GM13977 (cell line): ENCODE measurements at regions not wholly inside any gene's neighbourhood (a gene's known extent, or its start where the extent isn't known, plus 50 kb on each side); places are given as distances from the start of the nearest gene placed in this dataset.
"Not testable (repeated sequence)": the region's sequence is repeated elsewhere in the genome, so short reads cannot be mapped to it uniquely, and the experiment has no call there.

Experiments used
- DNase-seq: peaks from one replicate; pipeline ENCODE4 v3.0.0; 2012; ENCODE audit warnings: low spot score
- in situ Hi-C: fragments of 300-500 bp; cut with MboI; formaldehyde crosslinking; loops from one replicate; pipeline ENCODE4 v1.12.0; 2022; ENCODE audit warnings: low sequenced_read_pairs, low pct_unique_long_range_greater_than_20kb, mixed read lengths, inconsistent platforms; ENCODE audit not compliant: unreplicated experiment
- TF ChIP-seq, protein P1 (sequence below): IDR thresholded peaks from 2 replicates; pipeline ENCODE4 v1.5.1; 2012; ENCODE audit warnings: mild to moderate bottlenecking, control low read depth; ENCODE audit not compliant: insufficient read depth; ENCODE audit errors: extremely low read depth, missing control alignments

DNA sequence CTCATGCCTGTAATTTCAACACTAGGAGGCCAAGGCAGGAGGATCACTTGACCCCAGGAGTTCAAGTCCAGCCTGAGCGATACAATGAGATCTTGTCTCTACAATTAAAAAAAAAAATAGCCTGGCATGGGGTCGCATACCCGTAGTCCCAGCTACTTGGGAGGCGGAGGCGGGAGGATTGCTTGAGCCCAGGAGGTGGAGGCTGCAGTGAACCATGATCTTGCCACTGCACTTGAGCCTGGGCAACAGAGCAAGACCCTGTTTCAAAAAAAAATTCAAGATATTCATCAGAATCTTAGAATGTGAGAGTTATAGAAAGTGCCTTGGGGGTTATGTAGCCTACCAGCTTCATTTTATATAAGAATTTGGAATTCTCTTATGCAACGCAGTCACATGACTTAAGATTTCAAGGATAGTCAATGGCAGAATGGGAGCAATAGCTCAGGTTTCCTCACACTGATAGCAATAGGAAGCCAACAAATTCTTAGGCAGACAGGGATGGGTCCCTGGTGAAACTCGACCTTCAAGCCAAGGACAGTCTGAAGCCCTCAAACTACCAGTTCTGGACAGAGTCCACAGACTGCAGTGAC is 462.5 kb downstream of the SETD4 start:
- no peak for DNase-seq
- in situ Hi-C loops = no loop called here
- TF ChIP-seq, protein P1, sequence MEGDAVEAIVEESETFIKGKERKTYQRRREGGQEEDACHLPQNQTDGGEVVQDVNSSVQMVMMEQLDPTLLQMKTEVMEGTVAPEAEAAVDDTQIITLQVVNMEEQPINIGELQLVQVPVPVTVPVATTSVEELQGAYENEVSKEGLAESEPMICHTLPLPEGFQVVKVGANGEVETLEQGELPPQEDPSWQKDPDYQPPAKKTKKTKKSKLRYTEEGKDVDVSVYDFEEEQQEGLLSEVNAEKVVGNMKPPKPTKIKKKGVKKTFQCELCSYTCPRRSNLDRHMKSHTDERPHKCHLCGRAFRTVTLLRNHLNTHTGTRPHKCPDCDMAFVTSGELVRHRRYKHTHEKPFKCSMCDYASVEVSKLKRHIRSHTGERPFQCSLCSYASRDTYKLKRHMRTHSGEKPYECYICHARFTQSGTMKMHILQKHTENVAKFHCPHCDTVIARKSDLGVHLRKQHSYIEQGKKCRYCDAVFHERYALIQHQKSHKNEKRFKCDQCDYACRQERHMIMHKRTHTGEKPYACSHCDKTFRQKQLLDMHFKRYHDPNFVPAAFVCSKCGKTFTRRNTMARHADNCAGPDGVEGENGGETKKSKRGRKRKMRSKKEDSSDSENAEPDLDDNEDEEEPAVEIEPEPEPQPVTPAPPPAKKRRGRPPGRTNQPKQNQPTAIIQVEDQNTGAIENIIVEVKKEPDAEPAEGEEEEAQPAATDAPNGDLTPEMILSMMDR = no peak

DNA sequence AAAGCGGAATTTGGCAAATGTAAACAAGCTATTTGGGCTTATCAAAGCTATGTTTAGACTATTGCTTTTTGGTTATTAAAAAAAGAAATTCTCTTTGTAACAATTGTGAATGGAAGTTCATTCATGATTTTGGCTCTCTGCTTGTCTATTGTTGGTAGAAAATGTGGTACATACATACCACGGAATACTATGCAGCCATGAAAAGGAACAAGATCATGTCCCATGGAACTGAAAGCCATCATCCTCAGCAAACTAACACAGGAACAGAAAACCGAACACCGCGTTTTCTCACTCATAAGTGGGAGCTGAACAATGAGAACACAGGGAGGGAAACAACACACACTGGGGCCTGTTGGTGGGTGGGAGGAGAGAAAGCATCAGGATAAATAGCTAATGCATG is 465.4 kb downstream of the SETD4 start:
- no peak for DNase-seq
- in situ Hi-C loops = no loop called here
- TF ChIP-seq, protein P1 = no peak

DNA sequence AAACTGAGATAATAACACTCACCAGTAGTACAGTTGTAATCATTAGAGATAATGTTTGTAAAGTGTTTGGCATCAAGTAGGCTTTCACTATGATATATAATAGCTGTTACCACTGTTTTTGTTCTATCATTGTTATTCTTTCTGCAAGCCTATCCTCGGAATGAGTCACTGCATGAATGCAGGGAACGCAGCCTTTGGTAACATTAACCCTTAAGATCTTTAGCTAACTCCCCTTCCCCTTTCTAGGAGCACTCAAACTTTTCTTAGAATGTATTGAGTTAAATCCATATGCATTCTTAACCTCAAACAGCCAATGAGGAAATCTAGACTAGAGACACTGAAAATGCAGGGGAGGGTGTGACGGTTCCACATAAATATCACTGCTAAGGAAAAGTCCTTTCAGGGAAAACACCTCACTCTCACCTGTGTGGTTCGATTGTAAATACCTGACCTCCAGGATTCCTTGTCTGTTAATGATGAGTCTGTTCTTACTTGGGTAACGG is 467.3 kb downstream of the SETD4 start:
- TF ChIP-seq, protein P1 = no peak
- no peak for DNase-seq
- in situ Hi-C loops = no loop called here

DNA sequence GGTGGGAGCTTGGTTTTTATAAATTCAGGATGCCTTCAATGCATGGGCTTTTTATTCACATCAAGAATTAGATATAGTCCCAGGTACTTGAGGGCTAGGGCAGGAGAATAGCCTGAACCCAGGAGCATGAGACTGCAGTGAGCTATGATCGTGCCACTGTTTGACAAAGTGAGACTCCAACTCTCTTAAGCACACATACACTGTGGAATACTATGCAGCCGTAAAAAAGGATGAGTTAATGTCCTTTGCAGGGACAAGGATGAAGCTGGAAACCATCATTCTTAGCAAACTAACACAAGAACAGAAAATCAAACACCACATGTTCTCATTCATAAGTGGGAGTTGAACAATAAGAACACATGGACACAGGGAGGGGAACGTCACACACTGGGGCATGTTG is 470.0 kb downstream of the SETD4 start:
- in situ Hi-C loops, DNase-seq: not testable (repeated sequence)

DNA sequence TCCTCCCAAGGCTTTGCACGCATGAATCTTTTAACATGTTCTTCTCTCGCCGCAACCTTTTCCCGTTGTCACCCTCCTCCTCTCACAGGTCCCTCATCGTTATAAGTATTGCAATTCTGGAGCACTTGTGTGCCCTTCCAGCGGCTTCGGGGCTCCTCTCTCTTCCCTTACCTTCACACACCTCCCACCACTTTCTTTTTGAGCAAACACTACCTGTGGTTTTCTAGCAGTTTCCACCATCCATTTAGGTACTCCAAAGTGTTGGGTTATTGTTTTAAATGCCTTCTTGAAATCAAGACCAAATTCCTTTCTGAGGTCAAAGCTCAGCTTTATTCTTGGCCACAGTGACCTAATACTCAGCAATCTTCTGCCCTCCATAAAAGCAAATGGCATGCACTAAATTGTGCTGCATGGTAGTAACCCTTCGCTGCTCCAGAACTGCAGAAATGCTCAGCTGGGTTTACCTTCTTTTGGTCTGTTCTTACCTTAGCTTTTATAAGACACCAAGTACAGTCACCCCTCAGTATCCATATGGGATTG is 472.4 kb downstream of the SETD4 start:
- in situ Hi-C loops = no loop called here
- no peak for DNase-seq
- TF ChIP-seq, protein P1 = no peak

DNA sequence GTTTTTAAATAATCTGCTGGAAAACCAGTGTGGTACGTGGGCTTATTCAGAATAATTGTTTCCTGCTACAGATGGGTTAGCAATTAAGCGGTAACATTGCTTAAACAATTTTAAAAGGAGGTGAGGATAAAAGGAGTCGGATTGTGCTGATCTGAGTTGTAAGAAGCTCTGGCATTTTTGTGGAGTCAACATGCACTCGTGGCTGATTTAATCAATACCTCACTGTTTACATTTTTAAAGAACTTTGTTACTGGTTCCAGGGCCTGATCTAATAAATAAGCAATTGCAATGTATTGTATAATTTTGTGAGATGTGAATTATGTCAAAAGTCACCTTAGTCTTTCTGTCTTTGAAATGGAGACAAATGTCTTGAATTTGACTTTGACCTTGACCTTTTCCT is 474.0 kb downstream of the SETD4 start:
- TF ChIP-seq, protein P1 = no peak
- in situ Hi-C loops = no loop called here
- no peak for DNase-seq

DNA sequence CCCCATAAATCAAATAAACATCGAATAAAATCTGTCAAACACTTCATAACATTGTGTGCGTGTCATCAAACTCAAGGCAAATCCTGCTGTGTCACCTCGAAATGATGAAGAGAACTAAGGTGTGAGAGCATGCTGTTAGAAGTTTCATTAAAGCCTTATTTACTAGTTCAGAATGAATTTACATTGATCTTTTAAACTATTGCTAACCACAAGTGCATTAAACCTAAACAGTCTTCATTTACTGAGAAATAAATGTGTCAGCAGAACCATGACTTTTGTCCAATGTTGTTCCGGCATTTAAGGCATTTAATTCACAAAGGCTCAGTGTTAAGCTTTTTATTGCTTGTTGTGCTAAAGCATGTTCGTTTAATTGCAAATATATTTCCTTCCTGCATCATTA is 474.4 kb downstream of the SETD4 start:
- no peak for DNase-seq
- TF ChIP-seq, protein P1 = no peak
- in situ Hi-C loops = no loop called here
